Hepatocyte (in vitro differentiated cells): ENCODE measurements at regions not wholly inside any gene's neighbourhood (a gene's known extent, or its start where the extent isn't known, plus 50 kb on each side); places are given as distances from the start of the nearest gene placed in this dataset.

Experiments
- CTCF ChIP-seq: fragments of 200-600 bp; sonication (generic); IDR thresholded peaks from 2 replicates; pipeline ENCODE4 v1.5.1; 2016; ENCODE audit warnings: antibody characterized with exemption, mild to moderate bottlenecking; ENCODE audit not compliant: poor library complexity
- EZH2 ChIP-seq: fragments of 200-600 bp; sonication (generic); IDR thresholded peaks from 2 replicates; pipeline ENCODE4 v1.6.1; 2016; ENCODE audit warnings: antibody characterized with exemption, mild to moderate bottlenecking, borderline replicate concordance

- no peak for TF ChIP-seq EZH2
- TF ChIP-seq CTCF = no peak
These were observed 105.5 kb upstream of the CPLX2 start for GRCh38 chr5:175765858-175766257.
